ENCODE measurements at regions not wholly inside any gene's neighbourhood (a gene's known extent, or its start where the extent isn't known, plus 50 kb on each side); places are given as distances from the start of the nearest gene placed in this dataset.

DNA sequence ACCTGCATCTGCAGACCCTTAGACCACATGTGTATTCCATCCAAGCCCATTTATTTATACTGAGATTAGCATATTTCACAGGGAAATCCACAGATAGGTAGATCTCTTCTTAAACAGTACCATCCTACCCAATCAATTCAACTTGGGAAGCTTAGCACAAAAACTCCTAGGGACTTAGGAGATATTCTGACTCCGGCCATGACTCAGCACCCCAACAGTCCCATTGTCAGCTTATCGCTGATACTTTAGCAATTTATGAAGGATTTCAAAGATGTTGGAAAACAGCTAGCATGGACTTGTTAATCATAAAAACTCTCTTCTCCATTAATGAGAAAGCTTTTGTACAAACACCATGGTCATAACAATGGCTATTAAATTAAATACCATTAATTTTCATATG is 236.2 kb upstream of the PREP start:
- TF ChIP-seq CTCF (IDR thresholded peaks at IDR 0.05) (no peak), POLR2A (IDR thresholded peaks at IDR 0.05) (no peak), EP300 (IDR thresholded peaks at IDR 0.05) (no peak)
